HFF-Myc (cell line): ENCODE measurements at regions not wholly inside any gene's neighbourhood (a gene's known extent, or its start where the extent isn't known, plus 50 kb on each side); places are given as distances from the start of the nearest gene placed in this dataset.
"Not testable (repeated sequence)": the region's sequence is repeated elsewhere in the genome, so short reads cannot be mapped to it uniquely, and the experiment has no call there.

Experiments
- DNase-seq: peaks from one replicate; pipeline ENCODE4 v3.0.0-alpha.2; 2011; ENCODE audit warnings: low read depth; ENCODE audit errors: extremely low read depth
- H3K4me3 ChIP-seq: replicated peaks from 2 replicates; pipeline ENCODE4 v1.5.1; 2011; ENCODE audit warnings: low read depth, mild to moderate bottlenecking, control low read depth, low read length
- CTCF ChIP-seq: IDR thresholded peaks from 2 replicates; pipeline ENCODE4 v1.5.1; 2012; ENCODE audit warnings: mild to moderate bottlenecking, low read depth, low read length, control low read depth; ENCODE audit errors: missing control alignments

- no peak for TF ChIP-seq CTCF
- H3K4me3 ChIP-seq: no peak overlapping the region
- DNase-seq: no peak
These were observed 129.6 kb upstream of the INTU start for GRCh38 chr4:127503111-127503510.

DNA sequence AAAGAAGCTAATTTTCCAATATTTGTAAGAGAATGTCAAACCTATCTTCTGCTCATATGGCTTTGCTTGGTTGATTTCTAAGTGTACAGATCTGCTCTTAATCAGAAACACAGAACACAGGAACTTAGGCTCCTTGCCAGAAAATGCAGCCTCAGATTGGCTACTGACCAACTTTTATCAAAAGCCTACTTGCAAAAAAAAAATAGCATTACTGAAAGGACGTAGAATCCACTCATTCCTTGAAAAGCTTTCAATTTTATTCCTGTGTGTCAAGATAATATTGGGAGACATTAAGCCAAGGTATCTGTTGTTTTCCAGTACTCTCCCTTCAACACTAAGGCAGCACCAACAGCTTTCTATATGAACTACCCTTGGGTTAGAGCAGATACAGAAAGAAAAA lies 127.6 kb upstream of the INTU start:
- peak; percentile 65 for DNase-seq
- no peak overlapping the region for H3K4me3 ChIP-seq
- no peak for TF ChIP-seq CTCF

DNA sequence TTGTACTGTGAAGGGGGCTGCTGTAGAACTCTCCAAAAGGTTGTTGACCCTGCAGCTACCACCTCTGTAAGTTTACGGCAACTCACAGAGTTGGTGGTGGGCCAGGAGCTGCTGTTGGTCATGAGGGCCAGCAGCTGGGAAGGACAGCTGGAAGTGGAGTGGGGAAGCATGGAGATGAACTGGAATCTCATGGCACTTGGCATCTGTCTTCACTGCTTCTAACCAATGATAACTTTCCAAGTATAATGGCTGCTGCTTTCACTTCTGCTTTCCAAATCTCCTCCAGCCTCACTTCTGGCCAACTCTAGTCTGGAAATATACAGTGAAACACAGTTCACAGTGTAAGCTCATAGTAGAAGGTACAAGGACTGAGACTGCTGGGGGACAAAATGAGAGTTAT lies 126.5 kb upstream of the INTU start:
- DNase-seq: no peak
- no peak overlapping the region for H3K4me3 ChIP-seq
- no peak for TF ChIP-seq CTCF

DNA sequence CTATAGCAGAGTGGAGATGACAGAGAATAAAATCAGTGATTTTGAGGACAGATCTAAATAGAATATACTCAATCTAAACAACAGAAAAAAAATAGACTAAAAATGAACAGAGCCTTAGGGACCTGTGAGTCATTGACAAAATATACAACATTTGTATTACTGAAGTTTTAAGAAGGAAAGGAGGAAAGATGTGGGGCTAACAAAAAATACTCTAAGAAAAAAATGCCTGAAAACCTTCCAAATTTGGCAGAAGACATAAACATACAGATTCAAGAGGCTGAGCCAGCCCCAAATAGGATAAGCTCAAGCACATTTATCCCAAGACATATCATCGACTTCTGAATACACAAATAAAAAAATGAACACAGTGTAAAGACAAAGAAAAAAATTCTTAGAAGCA lies 123.6 kb upstream of the INTU start:
- DNase-seq: no peak
- TF ChIP-seq CTCF: no peak
- H3K4me3 ChIP-seq: no peak overlapping the region

DNA sequence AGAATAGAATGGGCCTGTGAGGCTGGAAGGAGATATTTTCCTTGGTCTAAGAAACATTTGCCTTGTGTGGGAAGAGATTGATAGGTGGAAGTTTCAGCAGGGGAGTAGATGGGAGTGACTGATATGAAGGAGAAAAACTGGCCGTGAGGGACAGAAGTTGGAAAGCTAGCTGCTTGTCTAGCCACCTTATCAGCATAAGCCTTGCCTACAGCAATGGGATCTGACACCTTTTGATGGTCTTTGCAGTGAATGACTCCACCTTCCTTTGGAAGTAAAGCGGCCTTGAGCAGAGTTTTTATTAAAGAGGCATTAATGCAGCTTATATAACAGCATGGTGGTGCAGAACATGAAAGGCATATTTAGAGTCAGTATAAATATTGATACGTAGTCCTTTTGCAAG lies 120.1 kb upstream of the INTU start:
- DNase-seq: not testable (repeated sequence)

DNA sequence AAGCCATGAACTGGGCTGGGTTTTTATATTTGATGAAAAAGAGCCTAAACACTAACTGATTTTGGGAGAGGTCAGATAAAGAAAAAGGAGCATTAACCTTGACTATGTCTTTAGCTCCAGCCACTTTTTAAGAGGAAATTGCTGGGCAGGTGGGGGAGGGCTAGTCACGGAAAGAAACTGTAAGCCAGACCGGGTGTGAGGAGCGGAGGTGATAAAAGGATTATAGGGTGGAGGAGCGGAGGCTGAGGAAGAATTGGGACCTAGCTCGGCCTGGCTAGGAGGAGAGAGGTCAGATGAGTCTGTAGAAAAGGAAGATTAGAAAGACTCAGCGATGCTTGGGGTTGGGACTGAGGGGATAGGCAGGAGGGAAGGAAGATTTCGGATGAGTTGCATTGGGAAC lies 117.5 kb upstream of the INTU start:
- H3K4me3 ChIP-seq, DNase-seq: not testable (repeated sequence)

More for the DNA sequence above, 120.1 kb upstream of the INTU start:
- H3K4me3 ChIP-seq: not testable (repeated sequence)

DNA sequence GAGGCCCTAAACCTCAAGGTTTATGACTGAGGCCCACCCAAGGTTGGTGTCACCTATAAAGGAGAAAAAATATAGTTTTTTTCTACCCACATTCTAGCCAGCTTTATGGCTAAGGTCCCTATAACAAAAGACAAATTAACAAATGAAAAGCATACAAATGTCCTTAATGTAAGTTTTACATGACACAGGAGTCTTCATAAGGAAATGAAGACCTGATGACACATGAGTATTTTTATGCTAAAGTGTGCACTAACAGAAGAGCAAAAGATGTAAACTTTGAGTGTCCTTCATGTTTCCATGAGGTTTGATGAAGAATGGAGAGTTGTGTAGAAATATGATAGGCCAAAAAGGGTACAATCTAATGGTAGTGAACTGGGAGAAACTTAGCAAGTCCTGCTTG lies 114.7 kb upstream of the INTU start:
- TF ChIP-seq CTCF: no peak

GRCh38 chr4:127521463-127521862 lies 111.3 kb upstream of the INTU start:
- DNase-seq: no peak
- TF ChIP-seq CTCF: no peak
- no peak overlapping the region for H3K4me3 ChIP-seq

More for the DNA sequence above, 114.7 kb upstream of the INTU start:
- no peak overlapping the region for H3K4me3 ChIP-seq
- DNase-seq: no peak
